Upper lobe of left lung (tissue), 6 donors: ENCODE measurements at regions not wholly inside any gene's neighbourhood (a gene's known extent, or its start where the extent isn't known, plus 50 kb on each side); places are given as distances from the start of the nearest gene placed in this dataset.
"Not testable (repeated sequence)": the region's sequence is repeated elsewhere in the genome, so short reads cannot be mapped to it uniquely, and the experiment has no call there.

Experiments
- ATAC-seq, 2 donors: fragments of 200-7000 bp; cut with Tn5 transposase; one replicate each; pipeline ENCODE4 v1.9.1; 2022; ENCODE audit warnings: mild to moderate bottlenecking in 2 of 2, moderate library complexity in 2 of 2; ENCODE audit not compliant: low FRiP score in 2 of 2
- DNase-seq, 2 donors: peaks; one replicate each; pipeline ENCODE4 v3.0.0-alpha.2; 2019 to 2020
- H3K27ac ChIP-seq, 4 donors: fragments of 200-600 bp; sonication (generic); one replicate each; pipeline ENCODE4 v1.5.1; 2016 to 2019
- H3K27me3 ChIP-seq, 4 donors: fragments of 200-600 bp; sonication (generic); one replicate each; pipeline ENCODE4 v1.5.1; 2017 to 2019
- H3K36me3 ChIP-seq, 4 donors: fragments of 200-600 bp; sonication (generic); one replicate each; pipeline ENCODE4 v1.5.1; 2016 to 2019
- H3K4me1 ChIP-seq, 4 donors: fragments of 200-600 bp; sonication (generic); one replicate each; pipeline ENCODE4 v1.5.1; 2018 to 2019
- H3K4me3 ChIP-seq, 4 donors: fragments of 200-600 bp; sonication (generic); one replicate each; pipeline ENCODE4 v1.5.1; 2017 to 2019; ENCODE audit warnings: mild to moderate bottlenecking in 2 of 4, moderate library complexity in 1 of 4
- H3K9me3 ChIP-seq, 4 donors: fragments of 200-600 bp; sonication (generic); one replicate each; pipeline ENCODE4 v1.5.1; 2018 to 2019
- EP300 ChIP-seq, 4 donors: sonication (generic); formaldehyde crosslinking; IDR thresholded peaks; one replicate each; pipeline ENCODE4 v1.5.1; 2017; ENCODE audit warnings: antibody characterized with exemption in 4 of 4, control low read depth in 2 of 4
- POLR2A ChIP-seq, 4 donors: fragments of 450-650 bp; IDR thresholded peaks; one replicate each; pipeline ENCODE4 v1.5.1; 2016 to 2017; ENCODE audit warnings: antibody characterized with exemption in 4 of 4, mild to moderate bottlenecking in 2 of 4
- POLR2AphosphoS5 ChIP-seq, 2 donors: sonication (generic); formaldehyde crosslinking; IDR thresholded peaks; one replicate each; pipeline ENCODE4 v1.5.1; 2017; ENCODE audit warnings: antibody characterized with exemption in 2 of 2
- WGBS, 2 donors: methylation state at CpG; one replicate each; pipeline ENCODE4 v1.1.5; 2017 to 2018; 5-methylcytosine and 5-hydroxymethylcytosine counted together
- TF ChIP-seq, protein P1 (sequence below), 6 experiments: fragments of 450-650 bp in 4 of 6; fragments of 200-600 bp in 2 of 6; sonication (generic) in 2 of 6; IDR thresholded peaks; one replicate each; pipeline ENCODE4 v1.5.1; 2016 to 2019; ENCODE audit warnings: antibody characterized with exemption in 6 of 6
- donor health status: DM: no; HTN: no; CAD: no; lungs with moderate emphysema.
- donor health status: DM: no; HTN: yes; CAD: no; lungs with severe emphysema.

DNA sequence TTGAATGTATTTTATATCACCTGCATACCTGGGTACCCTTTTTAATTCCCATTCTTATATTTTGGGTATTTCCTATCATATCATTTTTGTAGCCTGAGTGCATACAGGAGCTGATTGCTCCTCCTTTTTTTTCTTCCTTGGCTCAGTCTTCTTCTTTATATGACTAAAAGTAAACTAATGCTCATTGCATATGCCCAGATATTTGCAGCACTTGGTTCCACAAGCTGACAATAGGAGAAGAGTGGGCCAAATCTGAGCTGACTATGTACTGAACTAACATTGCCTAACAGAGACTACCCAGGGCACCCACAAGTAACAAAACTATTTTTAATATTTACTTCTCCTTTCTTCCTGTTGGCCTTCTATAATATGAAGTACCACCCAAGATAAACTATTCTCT is 131.7 kb upstream of the SPOPL start:
- H3K27ac ChIP-seq, result no peak overlapping the region
- DNase-seq, result no peak
- no peak for TF ChIP-seq POLR2AphosphoS5 (IDR thresholded peaks at IDR 0.05)
- no peak for TF ChIP-seq POLR2A (IDR thresholded peaks at IDR 0.05)
- TF ChIP-seq EP300 (IDR thresholded peaks at IDR 0.05), result no peak
- TF ChIP-seq, protein P1, sequence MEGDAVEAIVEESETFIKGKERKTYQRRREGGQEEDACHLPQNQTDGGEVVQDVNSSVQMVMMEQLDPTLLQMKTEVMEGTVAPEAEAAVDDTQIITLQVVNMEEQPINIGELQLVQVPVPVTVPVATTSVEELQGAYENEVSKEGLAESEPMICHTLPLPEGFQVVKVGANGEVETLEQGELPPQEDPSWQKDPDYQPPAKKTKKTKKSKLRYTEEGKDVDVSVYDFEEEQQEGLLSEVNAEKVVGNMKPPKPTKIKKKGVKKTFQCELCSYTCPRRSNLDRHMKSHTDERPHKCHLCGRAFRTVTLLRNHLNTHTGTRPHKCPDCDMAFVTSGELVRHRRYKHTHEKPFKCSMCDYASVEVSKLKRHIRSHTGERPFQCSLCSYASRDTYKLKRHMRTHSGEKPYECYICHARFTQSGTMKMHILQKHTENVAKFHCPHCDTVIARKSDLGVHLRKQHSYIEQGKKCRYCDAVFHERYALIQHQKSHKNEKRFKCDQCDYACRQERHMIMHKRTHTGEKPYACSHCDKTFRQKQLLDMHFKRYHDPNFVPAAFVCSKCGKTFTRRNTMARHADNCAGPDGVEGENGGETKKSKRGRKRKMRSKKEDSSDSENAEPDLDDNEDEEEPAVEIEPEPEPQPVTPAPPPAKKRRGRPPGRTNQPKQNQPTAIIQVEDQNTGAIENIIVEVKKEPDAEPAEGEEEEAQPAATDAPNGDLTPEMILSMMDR (IDR thresholded peaks at IDR 0.05), result no peak
- no peaks in the 10 kb centered on the region for H3K9me3 ChIP-seq
- no peaks in the 10 kb centered on the region for H3K4me1 ChIP-seq
- no peaks in the 10 kb centered on the region for H3K27me3 ChIP-seq
- no peaks in the 10 kb centered on the region for H3K36me3 ChIP-seq
- ATAC-seq, result no peak
- H3K4me3 ChIP-seq, result no peak overlapping the region

DNA sequence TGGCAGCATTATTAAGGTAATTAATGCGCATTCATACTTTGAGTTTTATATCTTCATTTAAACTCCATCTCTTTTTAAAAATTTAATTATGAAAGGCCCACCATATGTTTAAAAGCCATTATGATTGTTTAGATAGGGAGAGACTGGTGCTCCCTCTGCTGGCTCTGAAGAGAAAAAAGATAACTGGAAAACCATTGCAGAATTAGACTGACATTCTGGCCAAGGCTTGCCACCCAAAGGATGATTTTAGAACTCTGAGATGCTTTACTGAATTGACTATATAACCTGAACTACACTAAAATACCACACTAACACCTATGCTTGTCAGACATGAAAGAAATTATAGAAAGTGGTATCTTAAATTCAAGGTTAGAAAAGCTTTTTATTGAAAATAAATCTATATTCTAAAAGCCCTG is 127.6 kb upstream of the SPOPL start:
- no peaks in the 10 kb centered on the region for H3K9me3 ChIP-seq
- H3K4me1 ChIP-seq, result no peaks in the 10 kb centered on the region
- WGBS, 2 donors, result 65 to 72% methylated on average over 1 of the region's 1 CpG
- H3K4me3 ChIP-seq, result no peak overlapping the region
- ATAC-seq (no peak), DNase-seq (no peak)
- H3K36me3 ChIP-seq, result no peaks in the 10 kb centered on the region
- TF ChIP-seq POLR2AphosphoS5 (IDR thresholded peaks at IDR 0.05), result no peak
- TF ChIP-seq, protein P1 (IDR thresholded peaks at IDR 0.05), result peak in 5 of 6 experiments; percentile 22 to 43 (median 32)
- no peak overlapping the region for H3K27ac ChIP-seq
- no peaks in the 10 kb centered on the region for H3K27me3 ChIP-seq

DNA sequence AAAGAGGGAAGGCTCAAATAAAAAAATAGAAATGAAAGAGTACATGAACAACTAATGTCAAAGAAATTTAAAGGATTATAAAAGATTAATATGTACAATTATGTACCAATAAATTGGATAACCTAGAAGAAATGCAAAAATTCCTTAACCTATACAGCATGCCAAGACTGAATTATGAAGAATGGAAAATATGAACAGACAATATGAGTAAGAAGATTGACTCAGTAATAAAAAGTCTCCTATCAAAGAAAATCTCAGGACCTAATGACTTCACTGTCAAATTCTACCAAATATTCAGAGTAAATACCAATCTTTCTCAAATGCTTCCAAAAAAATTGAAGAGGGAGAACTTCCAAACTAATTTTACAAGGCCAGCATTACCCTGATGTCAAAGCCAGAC is 120.2 kb upstream of the SPOPL start:
- H3K9me3 ChIP-seq, result no peaks in the 10 kb centered on the region
- no peak for TF ChIP-seq POLR2AphosphoS5 (IDR thresholded peaks at IDR 0.05)
- TF ChIP-seq, protein P1 (IDR thresholded peaks at IDR 0.05), result no peak
- ATAC-seq (no peak), DNase-seq (no peak)
- no peaks in the 10 kb centered on the region for H3K4me1 ChIP-seq
- no peaks in the 10 kb centered on the region for H3K27me3 ChIP-seq
- H3K27ac ChIP-seq, result no peak overlapping the region
- H3K4me3 ChIP-seq, result no peak overlapping the region
- H3K36me3 ChIP-seq, result no peaks in the 10 kb centered on the region

DNA sequence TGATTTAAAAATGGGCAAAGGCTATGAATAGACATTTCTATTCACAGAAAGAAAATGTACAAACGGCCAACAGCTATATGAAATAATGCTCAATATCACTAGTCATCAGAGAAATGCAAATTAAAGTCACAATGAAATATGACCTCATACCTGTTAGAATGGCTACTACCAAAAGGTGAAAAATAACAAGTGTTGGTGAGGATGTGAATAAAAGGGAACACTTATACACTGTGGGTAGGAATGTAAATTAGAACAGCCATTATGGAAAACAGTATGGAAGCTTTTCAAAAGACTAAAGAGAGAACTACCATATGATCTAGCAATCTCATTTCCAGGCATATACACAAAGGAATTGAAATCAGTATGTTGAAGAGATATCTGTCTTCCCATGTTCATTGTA is 118.9 kb upstream of the SPOPL start:
- no peak overlapping the region for H3K27ac ChIP-seq
- no peak for DNase-seq
- no peaks in the 10 kb centered on the region for H3K9me3 ChIP-seq
- no peak for ATAC-seq
- WGBS, 2 donors, result 95 to 96% methylated on average over 1 of the region's 1 CpG
- no peak overlapping the region for H3K4me3 ChIP-seq
- no peak for TF ChIP-seq EP300 (IDR thresholded peaks at IDR 0.05)
- TF ChIP-seq POLR2AphosphoS5 (IDR thresholded peaks at IDR 0.05), result no peak
- no peak for TF ChIP-seq POLR2A (IDR thresholded peaks at IDR 0.05)
- TF ChIP-seq, protein P1 (IDR thresholded peaks at IDR 0.05), result no peak
- no peaks in the 10 kb centered on the region for H3K4me1 ChIP-seq
- no peaks in the 10 kb centered on the region for H3K27me3 ChIP-seq
- no peaks in the 10 kb centered on the region for H3K36me3 ChIP-seq

DNA sequence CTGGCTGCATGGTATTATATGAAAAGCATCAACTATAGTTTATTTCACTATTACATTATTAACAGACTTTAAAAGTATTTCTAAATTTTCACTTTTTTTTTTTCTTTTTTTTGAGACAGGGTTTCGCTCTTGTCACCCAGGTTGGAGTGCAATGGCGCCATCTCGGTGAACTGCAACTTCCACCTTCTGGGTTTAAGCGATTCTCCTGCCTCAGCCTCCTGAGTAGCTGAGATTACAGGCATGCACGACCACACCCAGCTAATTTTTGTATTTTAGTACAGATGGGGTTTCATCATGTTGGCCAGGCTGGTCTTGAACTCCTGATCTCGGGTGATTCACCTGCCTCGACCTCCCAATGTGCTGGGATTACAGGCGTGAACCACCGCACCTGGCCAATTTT is 115.4 kb upstream of the SPOPL start:
- 90 to 93% methylated on average over 9 of the region's 9 CpGs for WGBS, 2 donors
- not testable (repeated sequence) for H3K9me3 ChIP-seq, DNase-seq, H3K27me3 ChIP-seq, H3K4me1 ChIP-seq, H3K36me3 ChIP-seq, H3K4me3 ChIP-seq, ATAC-seq, H3K27ac ChIP-seq

DNA sequence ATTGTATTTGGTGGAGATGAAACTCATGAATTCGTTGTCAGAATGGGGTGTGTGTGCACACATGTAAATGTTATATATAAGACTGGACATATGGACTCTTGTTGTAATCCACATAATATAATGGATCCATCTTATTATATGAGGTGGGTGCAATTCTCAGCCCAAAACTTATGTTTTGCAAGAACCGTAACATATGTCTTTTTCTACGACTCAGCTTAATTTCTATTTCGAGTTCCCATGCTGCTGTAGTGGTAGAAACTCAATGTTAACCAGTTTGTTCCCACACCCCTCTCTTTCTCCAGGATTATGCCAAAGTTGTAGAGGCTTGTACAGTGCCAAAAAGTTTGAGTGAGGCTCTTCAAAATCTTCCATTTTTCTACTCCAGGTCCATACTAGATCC is 112.5 kb upstream of the SPOPL start:
- DNase-seq, result no peak
- WGBS, 2 donors, result 84 to 91% methylated on average over 4 of the region's 4 CpGs
- Histone ChIP-seq H3K9me3 (no peaks in the 10 kb centered on the region), H3K27me3 (no peaks in the 10 kb centered on the region), H3K36me3 (no peaks in the 10 kb centered on the region), H3K4me1 (no peaks in the 10 kb centered on the region), H3K27ac (no peak overlapping the region), H3K4me3 (no peak overlapping the region)
- no peak for ATAC-seq
- TF ChIP-seq POLR2AphosphoS5 (IDR thresholded peaks at IDR 0.05), result no peak
- TF ChIP-seq, protein P1 (IDR thresholded peaks at IDR 0.05), result no peak
- TF ChIP-seq POLR2A (IDR thresholded peaks at IDR 0.05), result no peak
- no peak for TF ChIP-seq EP300 (IDR thresholded peaks at IDR 0.05)
